ENCODE measurements at regions not wholly inside any gene's neighbourhood (a gene's known extent, or its start where the extent isn't known, plus 50 kb on each side); places are given as distances from the start of the nearest gene placed in this dataset.

- H3K9me3 ChIP-seq (ENCODE audit: control extremely low read depth in 1 of 3, control insufficient read depth in 2 of 3, insufficient read depth in 1 of 3, low read length in 2 of 3): no peaks in the 10 kb centered on the region
- H3K4me1 ChIP-seq (ENCODE audit: control insufficient read depth in 2 of 2, insufficient read depth in 2 of 2, low read length in 2 of 2): no peaks in the 10 kb centered on the region
- H3K9me3 Mint-ChIP-seq (ENCODE audit: insufficient read depth): no peaks in the 10 kb centered on the region
- ATAC-seq (ENCODE audit: low read depth) (no peak), DNase-seq (no peak)
- TF ChIP-seq CTCF (IDR thresholded peaks at IDR 0.05) (no peak), EZH2 (IDR thresholded peaks at IDR 0.05; ENCODE audit: borderline replicate concordance, insufficient read depth, low read depth, low read length, poor library complexity, severe bottlenecking) (no peak)
- no peaks in the 10 kb centered on the region for H3K36me3 ChIP-seq (replicated peaks in 1 of 2; ENCODE audit: control extremely low read depth in 1 of 2, control insufficient read depth in 1 of 2, extremely low read depth in 1 of 2, insufficient read depth in 2 of 2, low read length in 1 of 2)
- H2AFZ ChIP-seq (ENCODE audit: insufficient read depth, low read depth, low read length, poor library complexity, severe bottlenecking): no peak overlapping the region
- H4K20me1 ChIP-seq (ENCODE audit: control insufficient read depth, insufficient read depth, low read length, poor library complexity, severe bottlenecking): no peaks in the 10 kb centered on the region
- H3K27ac Mint-ChIP-seq: no peak overlapping the region
- intact Hi-C loops (cut with micrococcal nuclease): no loop called here
- no peaks in the 10 kb centered on the region for H3K4me1 Mint-ChIP-seq
- no peak overlapping the region for H3K4me2 ChIP-seq (replicated peaks; ENCODE audit: low read depth, low read length, poor library complexity, severe bottlenecking)
- no peak overlapping the region for H3K4me3 ChIP-seq (ENCODE audit: control extremely low read depth in 1 of 5, extremely low read depth in 1 of 5, insufficient read depth in 1 of 5, low read depth in 2 of 5, low read length in 4 of 5)
- H3K9ac ChIP-seq (ENCODE audit: low read length): no peak overlapping the region
- no peak overlapping the region for H3K4me3 Mint-ChIP-seq
- no peak overlapping the region for H3K27ac ChIP-seq (ENCODE audit: low read length in 2 of 2)
- no peaks in the 10 kb centered on the region for H3K27me3 ChIP-seq (replicated peaks in 1 of 4; ENCODE audit: control extremely low read depth in 1 of 4, control insufficient read depth in 3 of 4, insufficient read depth in 4 of 4, low read length in 3 of 4)
- CTCF ChIA-PET: no interaction called here
- peaks cover 3% of the 10 kb centered on the region for H3K27me3 Mint-ChIP-seq
- POLR2A ChIA-PET: no interaction called here
- no peaks in the 10 kb centered on the region for H3K79me2 ChIP-seq (ENCODE audit: control insufficient read depth, insufficient read depth, low read length)
Observed at GRCh38 chr7:136339464-136339863, 362.3 kb upstream of the MTPN start.

- H3K9me3 ChIP-seq (ENCODE audit: control extremely low read depth in 1 of 3, control insufficient read depth in 2 of 3, insufficient read depth in 1 of 3, low read length in 2 of 3): no peaks in the 10 kb centered on the region
- H3K4me3 ChIP-seq (ENCODE audit: control extremely low read depth in 1 of 5, extremely low read depth in 1 of 5, insufficient read depth in 1 of 5, low read depth in 2 of 5, low read length in 4 of 5): no peak overlapping the region
- Mint-ChIP-seq H3K4me1 (no peaks in the 10 kb centered on the region), H3K27ac (no peak overlapping the region), H3K4me3 (no peak overlapping the region), H3K9me3 (ENCODE audit: insufficient read depth) (no peaks in the 10 kb centered on the region), H3K27me3 (peaks cover 3% of the 10 kb centered on the region)
- H3K36me3 ChIP-seq (replicated peaks in 1 of 2; ENCODE audit: control extremely low read depth in 1 of 2, control insufficient read depth in 1 of 2, extremely low read depth in 1 of 2, insufficient read depth in 2 of 2, low read length in 1 of 2): no peaks in the 10 kb centered on the region
- ATAC-seq (ENCODE audit: low read depth) (no peak), DNase-seq (no peak)
- intact Hi-C loops (cut with micrococcal nuclease): no loop called here
- no peak for TF ChIP-seq EZH2 (IDR thresholded peaks at IDR 0.05; ENCODE audit: borderline replicate concordance, insufficient read depth, low read depth, low read length, poor library complexity, severe bottlenecking)
- H3K4me2 ChIP-seq (replicated peaks; ENCODE audit: low read depth, low read length, poor library complexity, severe bottlenecking): no peak overlapping the region
- no peaks in the 10 kb centered on the region for H3K27me3 ChIP-seq (replicated peaks in 1 of 4; ENCODE audit: control extremely low read depth in 1 of 4, control insufficient read depth in 3 of 4, insufficient read depth in 4 of 4, low read length in 3 of 4)
- no CpG with 5 or more reads among the region's 2 CpGs for WGBS (ENCODE audit: insufficient coverage)
- POLR2A ChIA-PET: no interaction called here
- H2AFZ ChIP-seq (ENCODE audit: insufficient read depth, low read depth, low read length, poor library complexity, severe bottlenecking): no peak overlapping the region
- H3K9ac ChIP-seq (ENCODE audit: low read length): no peak overlapping the region
- H4K20me1 ChIP-seq (ENCODE audit: control insufficient read depth, insufficient read depth, low read length, poor library complexity, severe bottlenecking): no peaks in the 10 kb centered on the region
- CTCF ChIA-PET: no interaction called here
- H3K79me2 ChIP-seq (ENCODE audit: control insufficient read depth, insufficient read depth, low read length): no peaks in the 10 kb centered on the region
- H3K4me1 ChIP-seq (ENCODE audit: control insufficient read depth in 2 of 2, insufficient read depth in 2 of 2, low read length in 2 of 2): no peaks in the 10 kb centered on the region
- no peak overlapping the region for H3K27ac ChIP-seq (ENCODE audit: low read length in 2 of 2)
Observed at GRCh38 chr7:136336932-136337331, 359.8 kb upstream of the MTPN start.

All from B cell (primary cell).